GM23338 (cell line): ENCODE measurements at regions not wholly inside any gene's neighbourhood (a gene's known extent, or its start where the extent isn't known, plus 50 kb on each side); places are given as distances from the start of the nearest gene placed in this dataset.

Experiments
- ATAC-seq: fragments of 200-7000 bp; cut with Tn5 transposase; 3 replicates; pipeline ENCODE4 v1.9.1; 2020
- DNase-seq: peaks from one replicate; pipeline ENCODE4 v3.0.0-alpha.2; 2015; ENCODE audit warnings: low spot score
- H2AFZ ChIP-seq: fragments of 200-600 bp; sonication (generic); 2 replicates; pipeline ENCODE4 v1.8.0; 2016; ENCODE audit warnings: antibody characterized with exemption, mild to moderate bottlenecking, moderate library complexity
- H3F3A ChIP-seq: fragments of 200-600 bp; sonication (generic); replicated peaks from 2 replicates; pipeline ENCODE4 v1.8.0; 2017; ENCODE audit warnings: antibody characterized with exemption, mixed run types, low read depth
- H3K27ac ChIP-seq: fragments of 200-600 bp; sonication (generic); 2 replicates; pipeline ENCODE4 v1.6.1; 2016; ENCODE audit warnings: low read depth
- H3K27me3 ChIP-seq: fragments of 200-600 bp; sonication (generic); 2 replicates; pipeline ENCODE4 v1.8.0; 2016; ENCODE audit warnings: mild to moderate bottlenecking, mixed run types, moderate library complexity; ENCODE audit not compliant: insufficient read depth
- H3K36me3 ChIP-seq: fragments of 200-600 bp; sonication (generic); 2 replicates; pipeline ENCODE4 v1.8.0; 2016; ENCODE audit warnings: mild to moderate bottlenecking; ENCODE audit not compliant: insufficient read depth
- H3K4me1 ChIP-seq: fragments of 200-600 bp; sonication (generic); 2 replicates; pipeline ENCODE4 v1.8.0; 2016; ENCODE audit warnings: mild to moderate bottlenecking, moderate library complexity; ENCODE audit not compliant: insufficient read depth
- H3K4me2 ChIP-seq: fragments of 200-600 bp; sonication (generic); 2 replicates; pipeline ENCODE4 v1.7.1; 2017; ENCODE audit warnings: mixed run types
- H3K4me3 ChIP-seq: fragments of 200-600 bp; sonication (generic); 2 replicates; pipeline ENCODE4 v1.6.1; 2016; ENCODE audit warnings: mixed run types
- H3K79me2 ChIP-seq: fragments of 200-600 bp; sonication (generic); replicated peaks from 2 replicates; pipeline ENCODE4 v1.8.0; 2017; ENCODE audit warnings: mild to moderate bottlenecking; ENCODE audit not compliant: insufficient read depth
- H3K9me2 ChIP-seq: fragments of 200-600 bp; sonication (generic); 2 replicates; pipeline ENCODE4 v1.8.0; 2017; ENCODE audit not compliant: insufficient read depth
- H4K20me1 ChIP-seq: fragments of 200-600 bp; sonication (generic); replicated peaks from 2 replicates; pipeline ENCODE4 v1.8.0; 2017; ENCODE audit warnings: mild to moderate bottlenecking; ENCODE audit not compliant: insufficient read depth
- H3K27ac Mint-ChIP-seq: 2 replicates; pipeline ENCODE4 v1.8.0; 2020; ENCODE audit warnings: inconsistent platforms, mild to moderate bottlenecking, moderate library complexity, mixed read lengths
- H3K27me3 Mint-ChIP-seq: 3 replicates; pipeline ENCODE4 v1.8.0; 2022; ENCODE audit warnings: low read depth, mild to moderate bottlenecking, moderate library complexity, mixed read lengths, inconsistent platforms; ENCODE audit not compliant: insufficient read depth, poor library complexity
- H3K36me3 Mint-ChIP-seq: 3 replicates; pipeline ENCODE4 v1.8.0; 2021; ENCODE audit warnings: low read depth, mild to moderate bottlenecking, inconsistent platforms, moderate library complexity, mixed read lengths
- H3K4me1 Mint-ChIP-seq: 3 replicates; pipeline ENCODE4 v1.8.0; 2020; ENCODE audit warnings: mild to moderate bottlenecking, inconsistent platforms, mixed read lengths
- H3K4me3 Mint-ChIP-seq: 3 replicates; pipeline ENCODE4 v1.8.0; 2021; ENCODE audit warnings: moderate library complexity, mild to moderate bottlenecking, inconsistent platforms, mixed read lengths
- H3K9me3 Mint-ChIP-seq: 3 replicates; pipeline ENCODE4 v1.8.0; 2020; ENCODE audit warnings: moderate library complexity, mild to moderate bottlenecking, inconsistent platforms, mixed read lengths
- CTCF ChIP-seq, 2 experiments: fragments of 200-600 bp in 1 of 2; sonication (generic) in 1 of 2; conservative IDR thresholded peaks; 2 replicates each; pipeline versions ENCODE4 v1.5.1 to v1.6.1; 2016 to 2017; ENCODE audit warnings: antibody characterized with exemption in 2 of 2, low read depth in 2 of 2, mild to moderate bottlenecking in 2 of 2, moderate library complexity in 1 of 2
- ETS1 ChIP-seq: IDR thresholded peaks from 2 replicates; pipeline ENCODE4 v1.6.1; 2016; ENCODE audit warnings: antibody characterized with exemption
- EZH2 ChIP-seq: fragments of 200-600 bp; sonication (generic); IDR thresholded peaks from one replicate; pipeline ENCODE4 v1.8.0; 2017; ENCODE audit warnings: antibody characterized with exemption, mild to moderate bottlenecking, low read depth; ENCODE audit not compliant: unreplicated experiment
- EZH2phosphoT487 ChIP-seq: fragments of 200-600 bp; sonication (generic); IDR thresholded peaks from one replicate; pipeline ENCODE4 v1.8.1; 2018; ENCODE audit warnings: antibody characterized with exemption; ENCODE audit not compliant: unreplicated experiment
- JUNB ChIP-seq: IDR thresholded peaks from one replicate; pipeline ENCODE4 v1.6.1; 2016; ENCODE audit warnings: antibody characterized with exemption; ENCODE audit not compliant: unreplicated experiment
- NANOG ChIP-seq: IDR thresholded peaks from 2 replicates; pipeline ENCODE4 v1.6.1; 2016; ENCODE audit warnings: antibody characterized with exemption, borderline replicate concordance
- POLR2AphosphoS5 ChIP-seq: IDR thresholded peaks from 2 replicates; pipeline ENCODE4 v1.6.1; 2016; ENCODE audit warnings: antibody characterized with exemption, low read depth
- REST ChIP-seq: IDR thresholded peaks from one replicate; pipeline ENCODE4 v1.6.1; 2018; ENCODE audit warnings: antibody characterized with exemption; ENCODE audit not compliant: unreplicated experiment
- STAT1 ChIP-seq: IDR thresholded peaks from one replicate; pipeline ENCODE4 v1.6.1; 2016; ENCODE audit warnings: antibody characterized with exemption; ENCODE audit not compliant: unreplicated experiment
- ZNF114 ChIP-seq: fragments of 250-450 bp; sonication (Bioruptor Pico); IDR thresholded peaks from 2 replicates; pipeline ENCODE4 v1.5.0; 2020; ENCODE audit warnings: mild to moderate bottlenecking, moderate library complexity
- ZNF331 ChIP-seq: fragments of 250-450 bp; sonication (Bioruptor Pico); IDR thresholded peaks from 2 replicates; pipeline ENCODE4 v1.5.0; 2020; ENCODE audit warnings: low read depth, mild to moderate bottlenecking, moderate library complexity

GRCh38 chr3:5404718-5405117, 217.2 kb downstream of the EDEM1 start:
- DNase-seq (no peak), ATAC-seq (no peak)
- Mint-ChIP-seq H3K27ac (no peak overlapping the region), H3K9me3 (peaks cover 87% of the 10 kb centered on the region), H3K4me3 (no peak overlapping the region), H3K36me3 (no peaks in the 10 kb centered on the region; the same call in 2 of the 3 replicates), H3K27me3 (peaks cover 2% of the 10 kb centered on the region), H3K4me1 (no peaks in the 10 kb centered on the region)
- no peaks in the 10 kb centered on the region for H3K27me3 ChIP-seq
- H2AFZ ChIP-seq: no peak overlapping the region
- no peak overlapping the region for H3K4me2 ChIP-seq
- TF ChIP-seq ZNF331 (CRISPR knock-in tag) (no peak), STAT1 (no peak), REST (no peak), ZNF114 (CRISPR knock-in tag) (no peak), NANOG (no peak), EZH2 (no peak), CTCF (conservative IDR thresholded peaks at IDR 0.05; ENCODE audit: low read depth in 2 of 2) (no peak), ETS1 (no peak), EZH2phosphoT487 (no peak), JUNB (no peak)
- no peaks in the 10 kb centered on the region for H4K20me1 ChIP-seq
- no peak overlapping the region for H3K4me3 ChIP-seq
- H3K27ac ChIP-seq: no peak overlapping the region
- H3F3A ChIP-seq: no peaks in the 10 kb centered on the region
- H3K36me3 ChIP-seq: peaks cover 10% of the 10 kb centered on the region; the same call in 1 of the 2 replicates
- H3K9me2 ChIP-seq: no peaks in the 10 kb centered on the region
- H3K79me2 ChIP-seq: no peaks in the 10 kb centered on the region
- H3K4me1 ChIP-seq: no peaks in the 10 kb centered on the region

GRCh38 chr3:5411786-5412185, 224.3 kb downstream of the EDEM1 start:
- no peaks in the 10 kb centered on the region for H3K79me2 ChIP-seq
- DNase-seq (no peak), ATAC-seq (no peak)
- H3K4me3 Mint-ChIP-seq: no peak overlapping the region
- no peaks in the 10 kb centered on the region for H3K9me2 ChIP-seq
- no peaks in the 10 kb centered on the region for H3K4me1 ChIP-seq
- H3K9me3 Mint-ChIP-seq: peaks cover 96% of the 10 kb centered on the region
- H3K27me3 Mint-ChIP-seq: peaks cover 2% of the 10 kb centered on the region
- TF ChIP-seq ETS1 (no peak), NANOG (no peak), POLR2AphosphoS5 (no peak)
- no peak overlapping the region for H3K4me2 ChIP-seq
- no peak overlapping the region for H3K27ac Mint-ChIP-seq
- no peak overlapping the region for H3K4me3 ChIP-seq
- H3K27me3 ChIP-seq: no peaks in the 10 kb centered on the region
- no peaks in the 10 kb centered on the region for H4K20me1 ChIP-seq
- H3K36me3 Mint-ChIP-seq: peaks cover 9% of the 10 kb centered on the region; the same call in 1 of the 3 replicates
- no peak overlapping the region for H2AFZ ChIP-seq
- no peaks in the 10 kb centered on the region for H3K4me1 Mint-ChIP-seq
- H3F3A ChIP-seq: no peaks in the 10 kb centered on the region
- no peak overlapping the region for H3K27ac ChIP-seq
- H3K36me3 ChIP-seq: peaks cover 4% of the 10 kb centered on the region; the same call in 1 of the 2 replicates
